GM21447 (cell line): ENCODE measurements at regions not wholly inside any gene's neighbourhood (a gene's known extent, or its start where the extent isn't known, plus 50 kb on each side); places are given as distances from the start of the nearest gene placed in this dataset.

Source experiments
- ATAC-seq: cut with Tn5 transposase; IDR thresholded peaks from one replicate; pipeline ENCODE4 v1.9.1; 2021; ENCODE audit not compliant: unreplicated experiment

DNA sequence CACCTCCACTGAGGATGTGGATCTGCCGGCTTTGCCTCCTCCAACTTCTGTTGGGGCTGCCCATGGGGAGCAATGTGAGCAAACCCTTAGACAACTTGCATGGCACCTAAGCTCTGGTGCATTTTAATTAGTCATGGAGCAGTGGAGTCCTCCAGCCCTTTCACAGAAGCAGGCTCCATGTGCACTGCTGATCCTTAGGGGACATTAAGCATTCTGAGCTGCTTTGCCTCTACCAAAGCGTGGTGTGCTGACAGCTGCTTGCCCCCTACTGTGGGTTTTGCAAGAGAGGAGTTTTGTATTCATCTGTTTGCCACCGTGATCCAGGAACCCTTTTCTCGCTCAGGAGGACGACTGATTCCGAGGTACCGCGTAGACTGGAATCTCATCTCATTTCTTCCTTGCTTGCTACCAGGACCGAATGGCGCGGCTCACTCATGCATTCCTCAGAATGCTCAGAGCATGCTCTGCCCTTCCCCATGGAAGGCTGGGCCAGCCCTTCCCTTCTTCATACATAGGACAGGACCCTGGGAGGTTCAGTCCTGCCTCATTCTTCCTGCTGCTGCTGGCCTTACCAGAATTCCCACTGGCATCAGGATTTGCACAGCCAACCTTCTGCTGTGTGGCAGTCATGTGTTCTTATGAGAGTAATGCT is 432.5 kb downstream of the GADD45G start:
- ATAC-seq = no peak

- ATAC-seq = no peak
Measured at GRCh38 chr9:90038763-90039162, 434.0 kb downstream of the GADD45G start.

DNA sequence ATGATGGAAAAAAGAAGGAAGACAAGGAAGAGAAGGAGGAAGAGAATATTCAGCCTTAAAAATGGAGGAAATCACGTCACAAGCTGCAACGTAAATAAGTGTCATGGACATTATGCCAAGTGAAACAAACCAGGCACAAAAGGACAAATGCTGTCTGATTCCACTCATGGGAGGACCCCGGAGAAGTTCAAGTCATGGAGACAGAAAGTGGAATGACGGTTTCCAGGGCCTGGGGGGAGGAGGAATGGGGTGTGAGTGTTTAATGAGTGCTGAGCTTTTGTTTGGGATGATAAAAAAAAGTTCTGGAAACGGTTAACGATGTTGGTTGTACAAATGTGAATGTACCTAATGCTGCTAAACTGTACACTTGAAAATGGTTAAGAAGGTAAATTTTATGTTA is 439.5 kb downstream of the GADD45G start:
- no peak for ATAC-seq

- no peak for ATAC-seq
Measured at GRCh38 chr9:90044710-90045151, 439.9 kb downstream of the GADD45G start.

DNA sequence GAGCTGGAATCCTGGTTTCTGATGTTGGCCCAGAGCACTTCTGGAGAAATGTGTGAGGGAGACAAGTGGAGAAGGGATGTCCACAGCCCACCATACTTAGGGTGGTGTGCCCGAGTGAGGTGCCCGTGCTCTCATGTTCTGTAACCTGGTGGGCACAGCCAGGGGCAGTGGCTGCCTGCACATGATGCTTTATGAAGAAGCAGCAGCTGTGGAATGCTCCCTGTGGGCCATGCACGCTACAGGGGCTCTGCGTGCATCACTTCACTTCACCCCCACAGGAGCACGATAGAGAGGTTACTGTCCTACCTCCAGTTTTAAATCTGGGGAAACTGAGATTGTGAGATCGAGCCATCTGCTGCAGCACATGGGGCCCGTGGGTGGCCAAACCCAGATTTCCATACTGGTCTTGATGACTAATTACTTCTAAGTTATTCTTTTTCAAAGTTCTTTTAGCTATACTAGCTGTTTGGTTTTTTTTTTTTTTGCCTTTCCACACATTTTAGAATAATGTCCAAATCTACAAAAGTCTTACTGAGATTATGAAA is 441.6 kb downstream of the GADD45G start:
- ATAC-seq = no peak

DNA sequence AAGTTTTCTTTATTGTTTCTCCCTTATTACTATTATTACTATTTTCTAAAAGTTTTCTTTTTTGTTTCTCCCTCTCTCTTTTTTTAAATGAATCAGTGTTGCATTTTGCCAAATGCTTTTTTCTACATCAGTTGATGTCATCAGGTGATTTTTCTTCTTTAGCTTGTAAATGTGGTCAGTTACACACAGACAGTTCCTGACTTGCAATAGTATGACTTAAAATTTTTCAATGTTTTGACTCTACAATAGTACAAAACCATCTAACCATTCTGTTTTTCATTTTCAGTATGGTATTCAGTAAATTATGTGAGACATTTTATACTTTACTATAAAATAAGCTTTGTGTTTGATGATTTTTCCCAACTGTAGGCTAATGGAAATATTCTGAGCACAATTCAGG is 443.0 kb downstream of the GADD45G start:
- no peak for ATAC-seq

- no peak for ATAC-seq
Measured at GRCh38 chr9:90052366-90052765, 447.6 kb downstream of the GADD45G start.

DNA sequence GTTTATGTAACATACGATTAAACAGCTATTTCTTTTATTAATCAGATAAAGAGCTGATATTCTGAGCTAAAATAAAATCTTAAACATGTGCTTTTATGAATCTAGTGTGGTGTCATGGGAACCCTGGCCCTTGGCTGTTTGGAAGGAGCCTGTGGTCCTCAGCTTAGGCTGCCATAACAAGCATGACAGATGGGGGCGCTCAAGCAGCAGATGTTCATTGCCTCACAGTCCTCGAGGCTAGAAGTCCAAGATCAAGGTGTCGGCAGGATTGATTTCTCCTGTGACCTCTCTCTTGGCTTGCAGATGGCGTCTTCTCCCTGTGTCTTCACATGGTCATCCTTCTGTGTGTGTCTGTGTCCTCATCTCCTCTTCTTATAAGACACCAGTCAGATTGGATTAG is 448.2 kb downstream of the GADD45G start:
- no peak for ATAC-seq

DNA sequence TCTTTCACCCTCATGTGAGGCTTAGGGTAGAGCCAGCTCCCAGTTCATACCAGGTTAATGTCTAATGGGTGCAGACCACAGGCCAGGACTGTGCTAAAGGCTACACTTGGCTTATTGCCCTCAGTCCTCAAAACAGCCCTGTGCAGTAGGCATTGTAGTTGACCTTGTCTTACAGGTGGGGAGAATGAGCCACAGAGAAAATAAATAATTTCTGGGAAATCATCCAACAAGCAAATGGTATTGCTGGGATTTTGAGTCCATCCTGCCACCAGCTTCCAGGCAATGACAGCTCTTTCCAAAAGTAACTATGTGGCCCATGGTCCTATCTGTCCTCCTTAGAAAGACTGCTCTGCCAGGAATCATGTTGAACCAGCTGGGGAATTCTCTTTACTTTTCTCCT is 450.0 kb downstream of the GADD45G start:
- no peak for ATAC-seq

GRCh38 chr9:90055226-90055625 is 450.4 kb downstream of the GADD45G start:
- ATAC-seq = no peak

DNA sequence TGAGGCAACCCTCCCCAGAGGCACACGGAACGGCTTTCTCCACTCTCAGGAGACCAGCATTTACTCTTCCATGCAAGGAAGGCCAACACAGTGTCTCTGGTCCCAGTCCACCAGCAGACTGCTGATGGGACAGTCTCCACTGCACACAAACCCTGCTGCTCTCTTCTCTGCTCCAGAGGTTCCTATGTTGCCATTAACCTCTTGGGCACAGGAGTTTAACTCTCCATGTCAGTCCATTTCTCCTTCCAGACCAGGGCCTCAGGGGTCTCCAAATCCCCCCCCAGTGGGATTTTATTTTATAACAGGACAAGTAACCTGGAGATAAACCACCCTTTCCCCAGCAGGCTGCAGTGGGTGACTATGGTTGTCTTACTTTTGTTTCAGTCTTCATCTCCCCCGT is 452.5 kb downstream of the GADD45G start:
- no peak for ATAC-seq

GRCh38 chr9:90058182-90058763 is 453.5 kb downstream of the GADD45G start:
- no peak for ATAC-seq

GRCh38 chr9:90059436-90059835 is 454.6 kb downstream of the GADD45G start:
- ATAC-seq = no peak

DNA sequence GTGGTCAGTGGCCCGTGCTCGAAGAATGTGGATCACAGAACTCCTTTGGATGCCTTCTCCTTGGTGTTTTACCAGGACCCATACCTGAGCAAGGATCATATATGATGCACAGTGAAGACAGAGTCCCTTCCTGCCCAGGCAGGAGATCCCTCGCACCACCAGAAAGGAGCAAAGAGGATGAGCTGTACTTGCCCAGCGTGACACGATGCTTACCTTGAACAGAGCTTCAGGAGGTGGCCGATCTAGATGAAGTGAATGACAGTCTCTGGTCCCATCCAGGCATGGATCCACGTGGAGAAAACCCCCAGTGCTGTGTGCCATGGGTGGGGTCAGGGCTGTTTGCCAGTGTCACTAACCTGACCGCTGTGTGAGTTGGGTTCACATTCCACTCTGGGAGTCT is 455.4 kb downstream of the GADD45G start:
- ATAC-seq = no peak

GRCh38 chr9:90061187-90061586 is 456.4 kb downstream of the GADD45G start:
- ATAC-seq = no peak

- no peak for ATAC-seq
Measured at GRCh38 chr9:90062982-90063381, 458.2 kb downstream of the GADD45G start.

DNA sequence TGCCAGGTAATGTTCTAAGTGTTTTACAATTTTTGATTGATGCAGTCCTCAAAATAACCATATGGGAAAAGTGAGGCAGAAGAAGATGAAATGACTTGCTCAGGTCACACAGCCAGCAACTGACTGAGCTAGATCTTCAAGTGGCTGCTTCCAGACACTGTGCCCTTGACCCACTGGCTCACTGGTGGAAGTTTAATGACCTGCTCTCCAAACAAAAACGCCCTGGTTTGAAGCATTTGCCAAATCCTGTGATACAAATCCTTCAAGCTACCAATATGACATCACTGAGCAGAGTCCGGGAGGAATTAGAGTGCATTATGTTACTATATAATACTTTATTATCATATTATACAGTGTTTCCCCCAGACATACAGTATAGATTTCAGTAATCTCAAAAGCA is 459.4 kb downstream of the GADD45G start:
- ATAC-seq = no peak

DNA sequence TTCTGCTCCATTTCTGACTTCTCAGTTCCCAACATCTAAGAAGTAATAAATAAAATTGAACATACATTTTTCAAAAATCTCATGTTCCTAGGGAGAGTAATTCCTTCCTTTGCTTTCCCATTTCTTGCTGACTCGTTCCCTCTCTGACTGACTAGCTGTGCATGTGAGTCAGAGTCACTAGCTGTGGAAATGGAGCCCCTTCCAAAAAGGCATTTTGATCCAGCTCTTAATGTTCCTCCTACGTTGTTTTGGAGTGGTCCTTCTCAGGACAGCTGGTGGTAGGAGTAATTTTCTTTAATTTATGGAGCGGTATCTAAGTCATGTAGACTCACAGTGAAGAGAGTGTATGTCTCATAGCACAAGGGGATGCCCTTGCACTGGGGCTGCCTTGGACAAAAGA is 460.2 kb downstream of the GADD45G start:
- no peak for ATAC-seq

- ATAC-seq = no peak
Measured at GRCh38 chr9:90065851-90066250, 461.0 kb downstream of the GADD45G start.

DNA sequence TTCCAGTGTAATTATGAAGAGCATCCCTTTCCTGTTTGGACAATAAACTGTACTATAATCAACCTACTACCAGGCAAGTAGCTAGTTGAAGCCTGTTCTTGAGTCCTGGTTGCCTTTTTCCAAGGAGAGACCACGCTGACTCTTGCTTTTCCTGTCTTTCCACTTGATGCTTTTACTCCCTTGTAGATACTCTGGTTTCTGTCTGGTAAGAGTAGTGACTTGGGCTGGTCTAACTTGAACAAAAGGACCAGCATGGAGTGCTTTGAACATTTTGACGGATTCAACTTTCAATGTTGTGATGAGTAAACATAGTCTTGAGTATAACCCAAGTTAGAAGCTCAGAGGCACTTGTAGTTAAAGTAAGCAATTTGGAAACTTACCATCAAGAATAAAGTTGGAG is 464.3 kb downstream of the GADD45G start:
- no peak for ATAC-seq

GRCh38 chr9:90070056-90070455 is 465.2 kb downstream of the GADD45G start:
- ATAC-seq = no peak

- ATAC-seq = no peak
Measured at GRCh38 chr9:90070469-90070868, 465.7 kb downstream of the GADD45G start.
